Activated CD4-positive, alpha-beta T cell treated with anti-CD3 and anti-CD28 coated beads, Interleukin-2, amount 50 U/mL, for 24 hours (primary cell): ENCODE measurements at regions not wholly inside any gene's neighbourhood (a gene's known extent, or its start where the extent isn't known, plus 50 kb on each side); places are given as distances from the start of the nearest gene placed in this dataset.

ENCODE experiments used
- DNase-seq, 2 donors: peaks; one replicate each; pipeline ENCODE4 v3.0.0-alpha.2; 2020; ENCODE audit warnings: low read depth in 1 of 2, low spot score in 1 of 2

DNA sequence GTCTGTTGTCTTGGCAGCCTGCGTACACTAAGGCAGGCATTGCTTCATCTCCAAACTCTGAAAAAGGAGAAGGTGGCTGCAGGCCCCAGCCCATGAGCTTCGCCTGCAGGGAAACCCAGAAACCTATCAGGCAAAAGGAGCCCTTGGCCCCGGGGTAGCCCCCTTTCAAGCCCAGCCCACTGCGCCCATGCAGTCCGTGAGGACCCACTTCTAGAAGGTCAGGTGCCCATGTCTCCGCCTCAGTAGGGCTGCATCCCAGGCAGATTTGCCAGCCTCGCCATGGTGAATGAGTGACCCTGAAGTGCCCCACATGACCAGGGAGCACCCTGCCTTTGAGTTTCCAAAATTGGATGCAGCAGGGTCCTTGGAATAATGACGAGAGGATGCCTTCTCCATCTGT, 1158.4 kb downstream of the BRD1 start:
- no peak for DNase-seq

- no peak for DNase-seq
These were observed 1160.4 kb downstream of the BRD1 start for GRCh38 chr22:48667289-48667688.

DNA sequence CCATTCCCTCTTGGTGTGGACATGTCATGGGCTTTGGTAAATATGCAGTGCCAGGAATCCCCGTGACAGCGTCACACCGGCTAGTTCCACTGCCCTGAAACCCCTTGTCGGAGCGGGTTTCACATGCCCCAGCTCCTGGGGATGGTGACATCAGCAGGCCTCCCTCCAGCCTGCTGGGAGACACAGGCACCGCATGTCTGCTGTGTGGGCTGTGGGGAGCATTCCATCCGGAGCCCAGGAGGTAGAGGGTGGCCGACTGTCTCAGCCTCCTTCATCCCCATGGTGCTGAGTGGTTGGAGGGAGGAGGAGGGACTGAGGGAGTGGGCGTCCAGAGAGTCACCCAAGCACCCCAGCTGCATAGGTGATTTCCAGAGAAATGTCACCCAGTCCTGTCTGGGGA, 1161.1 kb downstream of the BRD1 start:
- no peak for DNase-seq

GRCh38 chr22:48665311-48665995, 1162.2 kb downstream of the BRD1 start:
- no peak for DNase-seq

GRCh38 chr22:48664586-48664985, 1163.1 kb downstream of the BRD1 start:
- DNase-seq = no peak

DNA sequence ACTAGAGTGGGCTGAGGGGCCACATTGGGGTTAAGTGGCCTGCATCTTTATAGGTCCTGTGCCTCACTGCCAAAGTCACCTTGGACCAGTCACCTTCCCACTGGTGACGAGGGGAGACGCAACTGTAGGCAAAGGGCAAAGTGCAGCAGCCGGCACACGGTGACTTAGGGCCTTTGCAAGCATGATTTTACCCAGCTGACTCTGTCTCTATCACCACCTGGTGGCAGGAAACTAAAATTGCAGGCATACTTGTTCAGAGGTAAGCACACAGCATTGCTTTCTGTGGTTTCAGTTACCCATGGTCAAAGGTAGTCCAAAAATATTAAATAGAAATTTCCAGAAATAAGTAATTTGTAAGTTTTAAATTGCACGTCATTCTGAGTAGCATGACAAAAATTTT, 1164.4 kb downstream of the BRD1 start:
- DNase-seq = no peak

- DNase-seq = no peak
These were observed 1165.1 kb downstream of the BRD1 start for GRCh38 chr22:48662476-48663135.

- no peak for DNase-seq
These were observed 1165.7 kb downstream of the BRD1 start for GRCh38 chr22:48661984-48662383.

DNA sequence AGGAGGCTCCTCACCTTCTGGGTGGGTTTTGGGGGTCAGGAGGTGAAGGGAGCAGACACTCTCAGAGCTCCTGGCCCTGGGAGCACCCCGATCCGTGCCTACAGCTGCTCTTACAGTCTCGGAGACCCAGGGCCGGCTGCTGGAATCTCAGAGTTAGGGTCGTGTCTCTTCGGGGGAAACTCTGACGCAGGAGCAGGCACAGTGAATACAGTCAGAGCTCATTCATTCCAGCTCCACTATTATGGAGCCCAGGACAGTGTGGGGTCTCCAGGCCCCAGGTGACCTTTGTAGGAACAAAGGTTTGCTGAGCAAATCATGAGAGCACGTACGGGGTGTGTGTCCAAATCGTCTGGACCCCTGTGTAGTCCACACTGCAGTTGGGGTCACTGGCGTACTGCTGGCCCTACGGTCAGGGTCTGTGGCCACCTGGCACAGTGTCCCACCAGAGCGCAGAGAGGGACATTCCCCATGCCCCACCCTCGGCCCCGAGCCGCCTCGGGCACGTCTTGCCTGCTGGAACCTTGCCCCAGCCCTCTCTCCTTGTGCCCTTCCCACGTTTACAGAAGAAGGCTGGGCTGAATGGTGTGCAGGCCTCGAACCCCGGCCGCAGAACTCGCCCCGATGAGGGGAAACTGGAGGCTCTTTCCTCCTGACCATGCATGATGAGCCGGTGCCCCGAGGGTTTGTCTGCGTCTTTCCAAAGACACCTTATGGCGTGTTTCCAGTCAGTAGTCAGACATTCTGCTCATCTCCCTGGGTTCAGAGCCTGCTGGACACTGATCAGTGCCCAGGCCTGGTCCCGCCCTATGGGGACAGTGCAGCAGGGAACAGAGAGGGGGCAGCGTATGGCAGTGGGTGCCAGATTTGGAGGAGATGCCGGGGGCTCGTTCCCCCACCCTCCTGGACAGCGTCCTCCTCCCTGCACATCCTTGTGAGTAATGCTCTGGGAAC, 1166.6 kb downstream of the BRD1 start:
- DNase-seq = no peak

- DNase-seq = no peak
These were observed 1167.4 kb downstream of the BRD1 start for GRCh38 chr22:48660104-48660789.

GRCh38 chr22:48659404-48659996, 1168.2 kb downstream of the BRD1 start:
- no peak for DNase-seq

- no peak for DNase-seq
These were observed 1168.8 kb downstream of the BRD1 start for GRCh38 chr22:48658871-48659270.

DNA sequence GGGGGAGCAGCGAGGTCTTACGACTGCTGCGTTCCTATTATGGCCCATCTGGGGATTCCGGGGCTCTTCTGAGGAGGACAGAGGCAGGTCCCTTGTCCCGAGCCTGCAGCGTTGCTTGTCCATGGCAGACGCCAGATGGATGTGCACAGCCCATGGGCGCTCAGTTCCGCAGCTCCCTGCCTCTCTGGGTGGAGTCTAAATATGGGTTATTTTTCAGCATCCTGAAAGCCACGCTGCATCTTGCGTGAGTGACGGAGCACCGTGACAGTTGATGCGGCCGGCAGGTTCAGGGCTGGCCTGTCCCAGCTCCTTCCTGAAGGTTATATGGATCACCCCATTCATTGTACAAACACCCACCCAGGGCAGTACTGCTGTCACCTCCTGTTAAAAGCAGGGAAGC, 1169.4 kb downstream of the BRD1 start:
- DNase-seq = no peak

- no peak for DNase-seq
These were observed 1173.2 kb downstream of the BRD1 start for GRCh38 chr22:48654492-48654891.

- DNase-seq = no peak
These were observed 1173.7 kb downstream of the BRD1 start for GRCh38 chr22:48653929-48654328.

DNA sequence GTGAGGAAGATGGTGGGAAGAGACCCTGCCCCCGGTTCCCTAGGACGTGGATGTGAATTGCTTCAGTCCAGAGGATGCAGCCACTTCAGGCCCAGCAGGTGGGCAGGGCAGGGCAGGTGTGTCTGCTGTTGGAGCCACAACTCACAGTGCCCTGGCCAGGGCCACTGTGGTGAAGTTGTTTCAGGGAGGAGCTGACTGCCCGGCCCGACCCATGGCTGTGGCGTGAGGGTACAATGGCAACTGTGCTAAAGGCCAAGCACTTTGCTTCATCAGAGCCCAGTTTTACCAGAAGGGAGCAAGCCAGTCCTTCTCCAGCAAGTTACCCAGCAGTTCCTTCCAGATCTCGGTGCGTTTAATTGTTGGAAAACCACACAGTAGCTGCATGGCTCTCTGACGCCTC, 1174.4 kb downstream of the BRD1 start:
- no peak for DNase-seq

- no peak for DNase-seq
These were observed 1174.9 kb downstream of the BRD1 start for GRCh38 chr22:48652796-48653195.

DNA sequence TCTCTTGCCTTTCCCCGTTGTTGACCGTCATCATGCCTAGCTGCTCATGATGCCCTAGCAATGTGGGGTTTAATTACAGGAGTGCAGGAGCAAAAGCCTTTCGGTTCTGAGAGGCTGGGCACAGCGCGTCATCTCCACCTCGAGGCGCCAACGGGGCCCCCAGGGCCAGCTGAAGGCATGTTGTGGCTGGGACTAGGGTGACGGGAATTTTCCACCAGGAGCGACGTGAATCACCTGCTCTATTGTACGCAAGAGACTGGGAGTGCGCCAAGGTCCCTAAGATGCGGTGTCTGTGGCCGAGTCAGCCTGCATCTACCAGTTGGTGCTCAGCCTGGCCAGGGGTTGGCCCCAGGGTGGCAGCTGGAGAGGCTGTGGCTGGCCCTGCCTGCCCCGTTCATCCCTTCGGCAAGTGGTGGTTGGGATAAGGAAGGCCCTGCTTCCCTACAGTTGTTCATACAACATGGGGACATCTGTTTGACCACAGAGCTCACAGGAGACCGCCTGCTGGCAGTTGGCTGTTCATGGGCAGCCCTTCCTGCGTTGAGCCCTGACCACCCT, 1175.6 kb downstream of the BRD1 start:
- no peak for DNase-seq

- DNase-seq = no peak
These were observed 1176.4 kb downstream of the BRD1 start for GRCh38 chr22:48651036-48651890.
